Keratinocyte (primary cell): ENCODE measurements at regions not wholly inside any gene's neighbourhood (a gene's known extent, or its start where the extent isn't known, plus 50 kb on each side); places are given as distances from the start of the nearest gene placed in this dataset.

Source experiments
- DNase-seq: peaks from one replicate; pipeline ENCODE4 v3.0.0-alpha.2; 2011; ENCODE audit warnings: low read depth, missing footprints, low spot score
- FAIRE-seq: peaks from 2 replicates; lab custom pipeline; 2011; peaks lifted over from hg19 to GRCh38; lab: Jason Lieb, UNC
- H2AFZ ChIP-seq: 2 replicates; pipeline ENCODE4 v1.6.0; 2012; ENCODE audit warnings: low read length, control low read depth, inconsistent platforms; ENCODE audit not compliant: control insufficient read depth
- H3K27ac ChIP-seq: 2 replicates; pipeline ENCODE4 v1.5.1; 2011; ENCODE audit warnings: low read length; ENCODE audit not compliant: control insufficient read depth, insufficient read depth
- H3K27me3 ChIP-seq: 3 replicates; pipeline ENCODE4 v1.6.0; 2011; ENCODE audit warnings: low read length; ENCODE audit not compliant: control insufficient read depth, insufficient read depth; ENCODE audit errors: extremely low read depth
- H3K36me3 ChIP-seq, 2 experiments: 2 replicates in 1 of 2; 3 replicates in 1 of 2; pipeline ENCODE4 v1.5.1; 2011; ENCODE audit warnings: low read length in 2 of 2, mild to moderate bottlenecking in 1 of 2; ENCODE audit not compliant: control insufficient read depth in 2 of 2, insufficient read depth in 2 of 2; ENCODE audit errors: extremely low read depth in 1 of 2
- H3K4me1 ChIP-seq: 3 replicates; pipeline ENCODE4 v1.5.1; 2011; ENCODE audit warnings: low read length; ENCODE audit not compliant: control insufficient read depth, insufficient read depth; ENCODE audit errors: extremely low read depth
- H3K4me2 ChIP-seq: 3 replicates; pipeline ENCODE4 v1.6.0; 2011; ENCODE audit warnings: low read depth, low read length; ENCODE audit not compliant: control insufficient read depth, insufficient read depth; ENCODE audit errors: extremely low read depth
- H3K4me3 ChIP-seq, 3 experiments: fragments of 200-600 bp in 1 of 3; sonication (generic) in 1 of 3; 2 replicates in 2 of 3; 3 replicates in 1 of 3; pipeline ENCODE4 v1.5.1; 2011 to 2016; ENCODE audit warnings: low read length in 3 of 3, mild to moderate bottlenecking in 3 of 3, control low read depth in 2 of 3, inconsistent platforms in 1 of 3, low read depth in 1 of 3, mixed read lengths in 1 of 3, mixed run types in 1 of 3, moderate library complexity in 1 of 3; ENCODE audit not compliant: control insufficient read depth in 2 of 3, insufficient read depth in 2 of 3; ENCODE audit errors: extremely low read depth in 1 of 3
- H3K79me2 ChIP-seq: 2 replicates; pipeline ENCODE4 v1.6.0; 2012; ENCODE audit warnings: low read length; ENCODE audit not compliant: control insufficient read depth, insufficient read depth
- H3K9ac ChIP-seq: 3 replicates; pipeline ENCODE4 v1.6.0; 2011; ENCODE audit warnings: low read length; ENCODE audit not compliant: control insufficient read depth, insufficient read depth; ENCODE audit errors: extremely low read depth
- H3K9me1 ChIP-seq: 3 replicates; pipeline ENCODE4 v1.6.0; 2011; ENCODE audit warnings: low read length; ENCODE audit not compliant: control insufficient read depth, insufficient read depth; ENCODE audit errors: extremely low read depth
- H3K9me3 ChIP-seq: 2 replicates; pipeline ENCODE4 v1.5.1; 2012; ENCODE audit warnings: low read depth, low read length; ENCODE audit not compliant: control insufficient read depth
- H4K20me1 ChIP-seq: 3 replicates; pipeline ENCODE4 v1.6.0; 2011; ENCODE audit warnings: low read length; ENCODE audit not compliant: control insufficient read depth, insufficient read depth; ENCODE audit errors: extremely low read depth
- EZH2 ChIP-seq: IDR thresholded peaks from one replicate; pipeline ENCODE4 v1.6.1; 2012; ENCODE audit warnings: inconsistent platforms, mild to moderate bottlenecking, low read length, moderate library complexity
- dilution Hi-C: fragments of 300-500 bp; cut with MboI; formaldehyde crosslinking; loops from one replicate; pipeline ENCODE4 v1.7.0; 2020; ENCODE audit warnings: low sequenced_read_pairs; ENCODE audit not compliant: extremely low pct_ligation_motif_present
- TF ChIP-seq, protein P1 (sequence below), 3 experiments: IDR thresholded peaks in 1 of 3; conservative IDR thresholded peaks in 1 of 3; optimal IDR thresholded peaks in 1 of 3; 2 replicates in 2 of 3; 3 replicates in 1 of 3; pipeline versions ENCODE3 to v1.5.1; 2011; ENCODE audit warnings: low read length in 3 of 3, mild to moderate bottlenecking in 3 of 3, moderate library complexity in 2 of 3, control low read depth in 1 of 3, inconsistent platforms in 1 of 3; ENCODE audit not compliant: insufficient read depth in 2 of 3; ENCODE audit errors: extremely low read depth in 1 of 3

GRCh38 chr16:65446427-65446826 is 324.6 kb upstream of the CDH11 start:
- Histone ChIP-seq H3K27me3 (no peaks in the 10 kb centered on the region), H3K27ac (no peak overlapping the region), H2AFZ (no peak overlapping the region), H3K9ac (no peak overlapping the region), H3K4me3 (no peak overlapping the region), H3K4me1 (no peaks in the 10 kb centered on the region), H3K79me2 (no peaks in the 10 kb centered on the region), H4K20me1 (no peaks in the 10 kb centered on the region), H3K9me3 (no peaks in the 10 kb centered on the region), H3K9me1 (no peaks in the 10 kb centered on the region), H3K36me3 (no peaks in the 10 kb centered on the region), H3K4me2 (no peak overlapping the region)
- FAIRE-seq (no peak), DNase-seq (no peak)
- dilution Hi-C loops, result no loop called here
- TF ChIP-seq, protein P1, sequence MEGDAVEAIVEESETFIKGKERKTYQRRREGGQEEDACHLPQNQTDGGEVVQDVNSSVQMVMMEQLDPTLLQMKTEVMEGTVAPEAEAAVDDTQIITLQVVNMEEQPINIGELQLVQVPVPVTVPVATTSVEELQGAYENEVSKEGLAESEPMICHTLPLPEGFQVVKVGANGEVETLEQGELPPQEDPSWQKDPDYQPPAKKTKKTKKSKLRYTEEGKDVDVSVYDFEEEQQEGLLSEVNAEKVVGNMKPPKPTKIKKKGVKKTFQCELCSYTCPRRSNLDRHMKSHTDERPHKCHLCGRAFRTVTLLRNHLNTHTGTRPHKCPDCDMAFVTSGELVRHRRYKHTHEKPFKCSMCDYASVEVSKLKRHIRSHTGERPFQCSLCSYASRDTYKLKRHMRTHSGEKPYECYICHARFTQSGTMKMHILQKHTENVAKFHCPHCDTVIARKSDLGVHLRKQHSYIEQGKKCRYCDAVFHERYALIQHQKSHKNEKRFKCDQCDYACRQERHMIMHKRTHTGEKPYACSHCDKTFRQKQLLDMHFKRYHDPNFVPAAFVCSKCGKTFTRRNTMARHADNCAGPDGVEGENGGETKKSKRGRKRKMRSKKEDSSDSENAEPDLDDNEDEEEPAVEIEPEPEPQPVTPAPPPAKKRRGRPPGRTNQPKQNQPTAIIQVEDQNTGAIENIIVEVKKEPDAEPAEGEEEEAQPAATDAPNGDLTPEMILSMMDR (optimal IDR thresholded peaks at IDR 0.05 in 1 of 3, IDR thresholded peaks at IDR 0.05 in 1 of 3, conservative IDR thresholded peaks at IDR 0.05 in 1 of 3; ENCODE audit: extremely low read depth in 1 of 3, insufficient read depth in 2 of 3, low read length in 3 of 3), result no peak
- no peak for TF ChIP-seq EZH2

- DNase-seq (no peak), FAIRE-seq (peak; percentile 75)
- no peak overlapping the region for H3K27ac ChIP-seq
- H3K9me1 ChIP-seq, result no peaks in the 10 kb centered on the region
- H3K79me2 ChIP-seq, result no peaks in the 10 kb centered on the region
- no peaks in the 10 kb centered on the region for H3K4me1 ChIP-seq
- H2AFZ ChIP-seq, result no peak overlapping the region
- H4K20me1 ChIP-seq, result no peaks in the 10 kb centered on the region
- TF ChIP-seq, protein P1 (optimal IDR thresholded peaks at IDR 0.05 in 1 of 3, IDR thresholded peaks at IDR 0.05 in 1 of 3, conservative IDR thresholded peaks at IDR 0.05 in 1 of 3; ENCODE audit: extremely low read depth in 1 of 3, insufficient read depth in 2 of 3, low read length in 3 of 3), result no peak
- no peak for TF ChIP-seq EZH2
- H3K36me3 ChIP-seq, result no peaks in the 10 kb centered on the region
- H3K4me2 ChIP-seq, result no peak overlapping the region
- dilution Hi-C loops, result no loop called here
- H3K27me3 ChIP-seq, result no peaks in the 10 kb centered on the region
- H3K4me3 ChIP-seq, result no peak overlapping the region
- H3K9me3 ChIP-seq, result no peaks in the 10 kb centered on the region
- H3K9ac ChIP-seq, result no peak overlapping the region
Observed at GRCh38 chr16:65445313-65446260, 323.7 kb upstream of the CDH11 start.
